K562 (cell line): ENCODE measurements at regions not wholly inside any gene's neighbourhood (a gene's known extent, or its start where the extent isn't known, plus 50 kb on each side); places are given as distances from the start of the nearest gene placed in this dataset.

Experiments used
- ATAC-seq: fragments of 200-7000 bp; cut with Tn5 transposase; 3 replicates; pipeline ENCODE4 v1.9.1; 2020; ENCODE audit warnings: moderate library complexity
- BruUV-seq: library from RNA; stranded (reverse); fragments of 400-500 nt; replicated peaks from 2 replicates; lab custom pipeline; 2021; lab: Mats Ljungman, UMichigan
- CTCF ChIA-PET: fragments of 300-600 bp; formaldehyde crosslinking; extraction: SDS; loops from one replicate; lab custom pipeline; 2021; ENCODE audit warnings: low intra/inter-chr PET ratio; lab: Yijun Ruan, JAX
- POLR2A ChIA-PET: fragments of 300-600, 350-650 bp; sonication (Branson Sonifier 250); formaldehyde crosslinking; extraction: SDS; loops from one replicate; lab custom pipeline; 2021; ENCODE audit warnings: antibody characterized with exemption, inconsistent platforms; lab: Yijun Ruan, JAX
- DNase-seq, 4 experiments: peaks; one replicate each; pipeline versions ENCODE4 v3.0.0 to v3.0.0-alpha.2; 2011 to 2018; ENCODE audit warnings: low spot score in 3 of 4, mixed read lengths in 3 of 4; ENCODE audit errors: extremely low read depth in 1 of 4
- FAIRE-seq: peaks from 2 replicates; lab custom pipeline; 2011; peaks lifted over from hg19 to GRCh38; lab: Jason Lieb, UNC
- H2AFZ ChIP-seq: 2 replicates; pipeline ENCODE4 v1.6.0; 2011; ENCODE audit warnings: low read depth, low read length, control low read depth, inconsistent platforms
- H3K27ac ChIP-seq: fragments of 200-600 bp; 3 replicates; pipeline ENCODE4 v1.8.0; 2011; ENCODE audit warnings: low read depth, mild to moderate bottlenecking, control low read depth, inconsistent platforms, low read length, moderate library complexity, mixed read lengths; ENCODE audit errors: extremely low read depth
- H3K27me3 ChIP-seq, 2 experiments: fragments of 300-600 bp in 1 of 2; 2 replicates in 1 of 2; 3 replicates in 1 of 2; pipeline versions ENCODE4 v1.6.0 to v1.8.0; 2011; ENCODE audit warnings: inconsistent platforms in 2 of 2, low read length in 2 of 2, mild to moderate bottlenecking in 1 of 2, mixed read lengths in 1 of 2, moderate library complexity in 1 of 2; ENCODE audit not compliant: control insufficient read depth in 2 of 2, insufficient read depth in 2 of 2
- H3K36me3 ChIP-seq: fragments of 300-600 bp; 3 replicates; pipeline ENCODE4 v1.8.0; 2011; ENCODE audit warnings: mild to moderate bottlenecking, low read length, inconsistent platforms; ENCODE audit not compliant: control insufficient read depth, insufficient read depth
- H3K4me1 ChIP-seq, 2 experiments: fragments of 200-600 bp in 1 of 2; replicated peaks in 1 of 2; 2 replicates in 1 of 2; 3 replicates in 1 of 2; pipeline versions ENCODE4 v1.5.1 to v1.8.0; 2011; ENCODE audit warnings: inconsistent platforms in 2 of 2, low read length in 2 of 2, mild to moderate bottlenecking in 1 of 2, mixed read lengths in 1 of 2, moderate library complexity in 1 of 2; ENCODE audit not compliant: control insufficient read depth in 2 of 2, insufficient read depth in 2 of 2
- H3K4me2 ChIP-seq: 2 replicates; pipeline ENCODE4 v1.6.1; 2011; ENCODE audit warnings: low read length, control low read depth, inconsistent platforms, mixed read lengths; ENCODE audit not compliant: insufficient read depth
- H3K4me3 ChIP-seq: fragments of 200-600 bp; sonication (generic), shearing (Covaris generic); 2 replicates; pipeline ENCODE4 v1.5.1; 2016; ENCODE audit warnings: control low read depth, inconsistent platforms
- H3K79me2 ChIP-seq: fragments of 200-600 bp; 3 replicates; pipeline ENCODE4 v1.8.0; 2011; ENCODE audit warnings: low read length, inconsistent platforms; ENCODE audit not compliant: control insufficient read depth, insufficient read depth
- H3K9ac ChIP-seq, 2 experiments: 2 replicates each; pipeline versions ENCODE4 v1.6.0 to v1.6.1; 2011; ENCODE audit warnings: low read depth in 2 of 2, low read length in 2 of 2, control low read depth in 1 of 2, inconsistent platforms in 1 of 2, mild to moderate bottlenecking in 1 of 2, mixed read lengths in 1 of 2; ENCODE audit not compliant: insufficient read depth in 1 of 2
- H3K9me1 ChIP-seq: one replicate; pipeline ENCODE4 v1.6.0; 2011; ENCODE audit warnings: inconsistent platforms, mild to moderate bottlenecking, low read length, moderate library complexity; ENCODE audit not compliant: control insufficient read depth, insufficient read depth
- H3K9me3 ChIP-seq: replicated peaks from 2 replicates; pipeline ENCODE4 v1.5.1; 2011; ENCODE audit warnings: low read depth, low read length, inconsistent platforms; ENCODE audit not compliant: control insufficient read depth, insufficient read depth
- H4K20me1 ChIP-seq: replicated peaks from 2 replicates; pipeline ENCODE4 v1.6.1; 2011; ENCODE audit warnings: low read length, inconsistent platforms, mixed read lengths; ENCODE audit not compliant: control insufficient read depth, insufficient read depth
- BRD9 ChIP-seq: fragments of 450-650 bp; IDR thresholded peaks from 2 replicates; pipeline ENCODE4 v1.6.1; 2018; ENCODE audit warnings: low read depth; ENCODE audit not compliant: partially characterized antibody
- CEBPB ChIP-seq: fragments of 450-650 bp; IDR thresholded peaks from 2 replicates; pipeline ENCODE4 v1.6.1; 2016; ENCODE audit warnings: missing genetic modification characterization, missing compliant biosample characterization
- CXXC5 ChIP-seq: fragments of 250-450 bp; sonication (Bioruptor Pico); IDR thresholded peaks from 2 replicates; pipeline ENCODE4 v1.8.0; 2022; ENCODE audit warnings: inconsistent platforms, mild to moderate bottlenecking, moderate library complexity
- EP300 ChIP-seq: IDR thresholded peaks from 2 replicates; pipeline ENCODE4 v1.6.1; 2012; ENCODE audit warnings: low read length, improper control_type of control experiment
- KLF6 ChIP-seq: fragments of 250-450 bp; sonication (Bioruptor Pico); IDR thresholded peaks from 2 replicates; pipeline ENCODE4 v1.4.0; 2020; ENCODE audit warnings: mild to moderate bottlenecking, moderate library complexity, borderline replicate concordance
- MED1 ChIP-seq: sonication (generic); formaldehyde crosslinking; IDR thresholded peaks from 2 replicates; pipeline ENCODE4 v1.8.1; 2023; ENCODE audit warnings: missing genetic modification reagents, borderline replicate concordance
- MTA2 ChIP-seq: fragments of 450-650 bp; IDR thresholded peaks from 2 replicates; pipeline ENCODE4 v1.6.1; 2016; ENCODE audit warnings: low read depth
- NFE2L1 ChIP-seq: fragments of 450-650 bp; IDR thresholded peaks from 2 replicates; pipeline ENCODE4 v1.6.1; 2016; ENCODE audit warnings: missing genetic modification characterization, low read depth, mild to moderate bottlenecking, missing compliant biosample characterization, moderate library complexity, borderline replicate concordance
- NR2C2 ChIP-seq, 2 experiments: fragments of 200-800 bp in 1 of 2; sonication (Bioruptor generic) in 1 of 2; sonication (generic) in 1 of 2; formaldehyde crosslinking in 1 of 2; IDR thresholded peaks; 2 replicates each; pipeline versions ENCODE4 v1.6.1 to v1.8.0; 2016 to 2022; ENCODE audit warnings: mild to moderate bottlenecking in 1 of 2, missing compliant biosample characterization in 1 of 2, missing genetic modification characterization in 1 of 2, missing genetic modification reagents in 1 of 2
- TCF3 ChIP-seq: sonication (generic); formaldehyde crosslinking; IDR thresholded peaks from 2 replicates; pipeline ENCODE4 v1.4.0; 2020; ENCODE audit warnings: mild to moderate bottlenecking, missing genetic modification reagents
- THAP7 ChIP-seq: fragments of 250-450 bp; sonication (Bioruptor Pico); IDR thresholded peaks from 2 replicates; pipeline ENCODE4 v1.5.0; 2021
- WGBS: fragments of 100-300 bp; shearing (Covaris generic); methylation state at CpG from one replicate; pipeline ENCODE4 v1.1.6; 2016; ENCODE audit warnings: low coverage, mixed read lengths; ENCODE audit not compliant: insufficient coverage; ENCODE audit errors: missing lambda C conversion rate; 5-methylcytosine and 5-hydroxymethylcytosine counted together
- in situ Hi-C: fragments of 300-500 bp; cut with MboI; formaldehyde crosslinking; loops from 4 replicates; pipeline ENCODE4 v1.15.0; 2018; ENCODE audit warnings: inconsistent platforms, mixed read lengths
- intact Hi-C: fragments of 100-400 bp; cut with micrococcal nuclease; formaldehyde crosslinking; loops from 2 replicates; pipeline ENCODE4 v1.14.2; 2022
- TF ChIP-seq, protein P1 (sequence below): IDR thresholded peaks from 2 replicates; pipeline ENCODE4 v1.6.1; 2012; ENCODE audit warnings: low read depth, low read length, improper control_type of control experiment, borderline replicate concordance
- TF ChIP-seq, protein P2 (sequence below): fragments of 450-650 bp; conservative IDR thresholded peaks from 2 replicates; pipeline ENCODE4 v1.6.1; 2016; ENCODE audit warnings: missing genetic modification characterization, low read depth, mild to moderate bottlenecking, control low read depth, missing compliant biosample characterization

DNA sequence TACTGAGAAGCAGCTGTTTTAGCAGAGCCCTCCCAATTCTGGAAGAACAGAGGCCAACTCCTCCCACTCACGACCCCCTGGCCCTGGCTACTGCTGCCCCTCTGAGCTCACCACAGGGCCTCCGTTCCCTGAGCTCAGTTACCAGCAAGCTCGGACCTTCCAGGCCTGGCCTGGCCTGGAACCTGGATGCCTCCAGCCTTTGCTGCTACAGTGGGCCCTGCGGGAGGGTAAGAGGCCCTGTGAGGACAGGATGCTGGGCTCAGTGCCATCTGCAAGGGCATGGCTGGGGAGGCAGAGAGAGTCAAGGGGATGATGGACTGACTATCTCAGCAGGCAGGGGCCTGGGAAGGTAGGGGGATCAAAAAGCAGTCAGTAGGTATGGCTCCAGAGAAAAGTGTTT, 209.9 kb upstream of the NCAM1 start:
- no peak for TF ChIP-seq EP300
- Histone ChIP-seq H3K4me2 (no peak overlapping the region), H3K36me3 (no peaks in the 10 kb centered on the region), H3K9ac (no peak overlapping the region), H3K4me1 (no peaks in the 10 kb centered on the region), H4K20me1 (no peaks in the 10 kb centered on the region), H2AFZ (no peak overlapping the region), H3K27me3 (peaks cover 0 to 30% of the 10 kb centered on the region in 2 experiments; a peak in 2 of 5 replicates), H3K27ac (no peak overlapping the region), H3K9me1 (no peaks in the 10 kb centered on the region), H3K79me2 (no peaks in the 10 kb centered on the region), H3K9me3 (no peaks in the 10 kb centered on the region), H3K4me3 (no peak overlapping the region)
- intact Hi-C loops = no loop called here
- WGBS = 3% methylated on average over 4 of the region's 4 CpGs
- ChIA-PET CTCF (no interaction called here), POLR2A (no interaction called here)
- ATAC-seq (no peak), FAIRE-seq (no peak), DNase-seq (no peak)
- no TSS peak for BruUV-seq
- in situ Hi-C loops = no loop called here

- no TSS peak for BruUV-seq
- Histone ChIP-seq H3K4me1 (no peaks in the 10 kb centered on the region), H3K9ac (no peak overlapping the region), H4K20me1 (no peaks in the 10 kb centered on the region), H3K4me2 (no peak overlapping the region), H2AFZ (no peak overlapping the region), H3K4me3 (no peak overlapping the region), H3K27ac (no peak overlapping the region), H3K36me3 (no peaks in the 10 kb centered on the region), H3K9me1 (no peaks in the 10 kb centered on the region), H3K79me2 (no peaks in the 10 kb centered on the region), H3K9me3 (no peaks in the 10 kb centered on the region), H3K27me3 (peaks cover 0 to 26% of the 10 kb centered on the region in 2 experiments; a peak in 2 of 5 replicates)
- in situ Hi-C loops (no loop called here), intact Hi-C loops (no loop called here)
- ChIA-PET CTCF (no interaction called here), POLR2A (no interaction called here)
- DNase-seq (no peak), ATAC-seq (no peak), FAIRE-seq (no peak)
- WGBS = 0% methylated on average over 2 of the region's 2 CpGs
- no peak for TF ChIP-seq NR2C2 (CRISPR knock-in tag; IDR thresholded peaks at IDR 0.05)
- no peak for TF ChIP-seq NR2C2 (tag; IDR thresholded peaks at IDR 0.05)
- TF ChIP-seq, protein P1, sequence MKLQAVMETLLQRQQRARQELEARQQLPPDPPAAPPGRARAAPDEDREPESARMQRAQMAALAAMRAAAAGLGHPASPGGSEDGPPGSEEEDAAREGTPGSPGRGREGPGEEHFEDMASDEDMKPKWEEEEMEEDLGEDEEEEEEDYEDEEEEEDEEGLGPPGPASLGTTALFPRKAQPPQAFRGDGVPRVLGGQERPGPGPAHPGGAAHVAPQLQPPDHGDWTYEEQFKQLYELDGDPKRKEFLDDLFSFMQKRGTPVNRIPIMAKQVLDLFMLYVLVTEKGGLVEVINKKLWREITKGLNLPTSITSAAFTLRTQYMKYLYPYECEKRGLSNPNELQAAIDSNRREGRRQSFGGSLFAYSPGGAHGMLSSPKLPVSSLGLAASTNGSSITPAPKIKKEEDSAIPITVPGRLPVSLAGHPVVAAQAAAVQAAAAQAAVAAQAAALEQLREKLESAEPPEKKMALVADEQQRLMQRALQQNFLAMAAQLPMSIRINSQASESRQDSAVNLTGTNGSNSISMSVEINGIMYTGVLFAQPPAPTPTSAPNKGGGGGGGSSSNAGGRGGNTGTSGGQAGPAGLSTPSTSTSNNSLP = no peak
- TF ChIP-seq NFE2L1 (tag) = no peak
- no peak for TF ChIP-seq CEBPB (tag)
- no peak for TF ChIP-seq MED1 (CRISPR knock-in tag)
- TF ChIP-seq, protein P2, sequence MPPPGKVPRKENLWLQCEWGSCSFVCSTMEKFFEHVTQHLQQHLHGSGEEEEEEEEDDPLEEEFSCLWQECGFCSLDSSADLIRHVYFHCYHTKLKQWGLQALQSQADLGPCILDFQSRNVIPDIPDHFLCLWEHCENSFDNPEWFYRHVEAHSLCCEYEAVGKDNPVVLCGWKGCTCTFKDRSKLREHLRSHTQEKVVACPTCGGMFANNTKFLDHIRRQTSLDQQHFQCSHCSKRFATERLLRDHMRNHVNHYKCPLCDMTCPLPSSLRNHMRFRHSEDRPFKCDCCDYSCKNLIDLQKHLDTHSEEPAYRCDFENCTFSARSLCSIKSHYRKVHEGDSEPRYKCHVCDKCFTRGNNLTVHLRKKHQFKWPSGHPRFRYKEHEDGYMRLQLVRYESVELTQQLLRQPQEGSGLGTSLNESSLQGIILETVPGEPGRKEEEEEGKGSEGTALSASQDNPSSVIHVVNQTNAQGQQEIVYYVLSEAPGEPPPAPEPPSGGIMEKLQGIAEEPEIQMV (tag) = no peak
- TF ChIP-seq BRD9 = no peak
- TF ChIP-seq CXXC5 (CRISPR knock-in tag) = no peak
- no peak for TF ChIP-seq TCF3 (CRISPR knock-in tag)
- TF ChIP-seq MTA2 = no peak
- TF ChIP-seq KLF6 (CRISPR knock-in tag) = no peak
- no peak for TF ChIP-seq THAP7 (CRISPR knock-in tag)
Observed at GRCh38 chr11:112751772-112752171, 209.4 kb upstream of the NCAM1 start.
